GM18907 (cell line): ENCODE measurements at regions not wholly inside any gene's neighbourhood (a gene's known extent, or its start where the extent isn't known, plus 50 kb on each side); places are given as distances from the start of the nearest gene placed in this dataset.

Source experiments
- ATAC-seq: cut with Tn5 transposase; IDR thresholded peaks from one replicate; pipeline ENCODE4 v1.9.1; 2021; ENCODE audit warnings: mild to moderate bottlenecking, moderate library complexity; ENCODE audit not compliant: unreplicated experiment

DNA sequence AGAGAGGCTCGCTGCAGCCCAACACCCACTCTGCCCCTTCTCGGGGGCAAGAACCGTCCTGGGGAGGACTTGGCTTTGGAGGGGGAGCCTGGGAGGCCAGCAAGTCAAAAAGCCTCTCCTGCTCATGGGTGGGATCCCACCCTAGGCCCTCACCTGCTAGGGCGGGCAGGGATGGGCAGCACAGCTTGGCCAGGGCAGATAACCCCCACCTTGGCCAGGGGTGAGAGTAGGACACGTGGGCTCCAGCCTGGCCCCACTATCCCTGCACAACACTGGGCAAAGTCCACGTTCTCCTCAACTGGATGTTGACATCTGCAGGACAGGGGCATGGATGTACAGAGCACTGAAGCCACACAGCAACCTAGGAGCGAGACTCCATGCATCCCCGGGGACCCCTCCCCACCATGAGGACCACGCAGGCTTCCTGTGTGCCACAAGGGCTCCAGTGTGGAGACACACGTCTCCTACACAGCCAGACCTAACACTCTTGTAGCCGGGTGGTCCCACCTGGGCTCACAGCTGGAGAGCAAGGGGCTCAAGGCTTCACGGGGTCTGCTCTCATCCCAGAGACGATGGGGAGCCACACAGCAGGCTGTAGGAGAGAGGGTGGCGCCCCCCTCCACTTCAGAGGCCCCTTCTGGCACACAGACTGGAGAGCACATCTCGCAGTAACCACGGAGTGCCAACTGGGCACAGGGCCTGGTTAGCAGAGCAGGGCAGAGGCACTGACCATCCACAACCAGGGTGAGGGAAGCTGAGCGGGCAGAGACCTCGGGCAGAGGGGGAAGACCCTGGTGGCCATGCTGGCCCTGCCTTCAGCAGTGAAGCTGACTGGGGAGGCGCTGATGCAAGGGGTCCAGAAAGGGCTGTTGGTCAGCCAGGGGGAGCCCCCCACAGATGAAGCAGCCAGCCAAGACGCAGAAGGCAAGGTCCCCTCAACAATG lies 171.1 kb downstream of the CRYBB2 start:
- no peak for ATAC-seq

DNA sequence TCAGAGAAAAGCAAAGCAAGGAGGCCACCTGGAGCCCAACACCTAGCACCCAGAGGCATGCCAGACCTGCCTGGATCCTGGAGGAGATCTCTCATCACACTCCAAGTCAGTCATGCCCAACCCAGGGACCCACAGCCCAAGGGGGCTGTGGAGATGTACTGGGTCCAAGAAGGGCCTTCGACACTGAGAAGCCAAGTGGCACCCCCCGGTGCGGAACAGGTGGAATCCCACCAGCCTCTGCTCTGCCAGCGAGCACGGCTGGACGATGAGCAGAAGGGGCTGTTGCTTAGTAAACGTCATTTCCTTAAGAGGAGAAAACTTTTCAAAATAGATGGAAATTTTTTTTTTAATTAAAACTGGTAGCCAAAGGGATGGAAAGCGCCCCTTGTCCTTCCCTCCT lies 171.9 kb upstream of the GRK3 start:
- ATAC-seq = no peak

DNA sequence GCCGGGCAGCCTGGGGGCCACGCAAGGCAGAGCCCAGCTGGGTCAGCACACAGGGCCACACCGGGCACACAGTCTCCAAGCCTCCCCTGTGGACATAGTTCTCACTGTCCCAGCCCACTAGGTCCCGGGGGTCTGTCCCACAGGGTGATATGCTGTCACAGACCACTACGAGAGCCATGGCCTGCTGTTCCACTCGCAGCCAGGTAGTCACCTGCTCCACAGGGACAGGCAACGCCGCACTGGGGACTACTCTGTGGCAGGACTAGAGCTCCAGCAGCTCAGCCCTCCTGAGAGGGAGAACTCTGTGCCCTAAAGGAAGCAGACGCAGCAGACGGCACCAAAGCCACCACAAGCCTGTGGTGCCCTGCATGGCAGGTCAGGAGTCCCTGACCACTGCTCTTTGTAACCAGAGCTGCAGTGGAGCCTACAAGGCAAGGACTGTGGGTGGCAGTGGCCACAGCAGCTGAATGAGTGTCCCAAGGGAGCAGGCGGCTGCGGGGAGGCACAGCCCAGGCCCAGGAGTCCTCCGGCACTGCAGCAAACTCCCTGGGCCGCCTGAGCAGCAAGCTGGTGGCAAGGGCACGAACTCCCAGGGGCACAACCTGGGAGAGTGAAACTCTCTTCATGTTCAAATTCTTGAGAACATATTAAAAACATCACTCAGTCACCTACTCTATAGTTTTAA lies 171.2 kb upstream of the GRK3 start:
- no peak for ATAC-seq

DNA sequence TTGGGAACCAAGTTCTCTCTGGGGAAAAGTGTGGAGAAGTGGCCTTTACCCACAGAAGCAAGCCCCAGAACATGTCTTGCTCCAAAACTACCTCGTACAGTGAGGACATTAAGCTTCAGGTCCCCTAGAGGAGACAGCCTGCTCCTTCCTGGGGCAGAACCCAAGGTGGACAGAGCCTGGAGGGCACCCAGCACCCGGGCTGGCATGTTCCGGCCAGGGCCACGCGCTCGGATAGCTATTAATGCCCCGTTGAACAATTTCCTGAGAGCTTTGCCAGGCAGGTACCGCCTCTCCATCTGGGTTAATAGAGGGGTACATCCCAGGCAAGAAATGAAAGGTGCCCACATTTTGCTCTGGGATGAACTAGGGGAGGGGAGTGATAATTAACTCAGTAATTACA lies 169.0 kb upstream of the GRK3 start:
- ATAC-seq = no peak

DNA sequence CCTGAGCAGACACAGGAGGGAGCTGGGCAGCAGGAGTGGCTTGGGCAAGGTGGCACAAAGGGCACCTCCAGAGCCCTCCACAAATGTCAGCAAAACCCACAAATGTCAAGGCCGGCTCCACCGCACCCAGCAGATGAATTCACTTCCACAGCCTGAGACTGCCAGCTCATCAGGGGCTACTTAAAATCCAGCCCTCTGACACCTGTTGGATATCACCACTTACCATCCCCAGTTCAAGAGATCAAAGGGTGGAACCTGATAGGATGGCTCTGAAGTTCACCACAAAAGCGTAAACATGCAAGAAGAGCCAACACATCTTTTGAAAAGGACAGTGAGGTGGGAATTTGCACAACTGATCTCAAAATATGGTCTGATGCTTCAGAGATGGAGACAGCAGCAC lies 168.6 kb upstream of the GRK3 start:
- ATAC-seq = no peak

DNA sequence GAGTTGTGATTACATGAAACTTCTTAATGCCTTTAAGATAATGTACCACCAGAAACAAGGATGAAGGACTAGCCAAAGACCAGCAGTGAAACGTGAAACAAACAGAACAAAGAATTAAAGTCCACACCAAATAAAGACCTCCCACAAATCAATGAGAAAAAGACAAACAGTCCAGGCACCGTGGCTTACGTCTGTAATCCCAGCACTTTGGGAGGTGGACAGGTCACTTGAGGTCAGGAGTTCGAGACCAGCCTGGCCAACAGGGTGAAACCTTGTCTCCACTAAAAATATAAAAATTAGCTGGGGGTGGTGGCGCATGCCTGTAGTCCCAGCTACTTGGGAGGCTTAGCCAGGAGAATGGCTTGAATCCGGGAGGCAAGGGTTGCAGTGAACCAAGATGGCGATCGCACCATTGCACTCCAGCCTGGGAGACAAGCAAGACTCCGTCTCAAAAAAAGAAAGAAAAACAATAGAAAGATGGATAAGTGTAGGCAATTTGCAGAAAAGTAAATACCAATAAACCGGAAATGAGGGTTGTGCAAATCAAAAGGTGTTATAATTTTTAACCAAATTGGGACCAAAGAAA lies 167.8 kb upstream of the GRK3 start:
- no peak for ATAC-seq

DNA sequence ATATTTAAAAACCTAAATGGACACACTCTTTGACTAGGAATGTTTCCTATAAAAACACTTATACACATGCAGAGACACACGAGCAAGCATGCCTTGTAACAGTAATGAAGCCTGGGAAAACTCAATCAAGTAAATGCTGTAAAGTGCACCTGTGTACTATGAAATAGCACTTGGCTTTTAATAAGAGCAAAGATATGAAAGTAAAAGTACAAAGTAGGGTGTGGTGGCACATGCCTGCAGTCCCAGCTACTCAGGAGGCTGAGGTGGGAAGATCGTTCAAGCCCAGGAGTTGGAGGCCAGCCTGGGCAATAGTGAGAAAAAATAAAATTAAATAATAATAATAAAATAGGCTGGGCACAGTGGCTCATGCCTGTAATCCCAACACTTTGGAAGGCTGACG lies 166.9 kb upstream of the GRK3 start:
- ATAC-seq = no peak

DNA sequence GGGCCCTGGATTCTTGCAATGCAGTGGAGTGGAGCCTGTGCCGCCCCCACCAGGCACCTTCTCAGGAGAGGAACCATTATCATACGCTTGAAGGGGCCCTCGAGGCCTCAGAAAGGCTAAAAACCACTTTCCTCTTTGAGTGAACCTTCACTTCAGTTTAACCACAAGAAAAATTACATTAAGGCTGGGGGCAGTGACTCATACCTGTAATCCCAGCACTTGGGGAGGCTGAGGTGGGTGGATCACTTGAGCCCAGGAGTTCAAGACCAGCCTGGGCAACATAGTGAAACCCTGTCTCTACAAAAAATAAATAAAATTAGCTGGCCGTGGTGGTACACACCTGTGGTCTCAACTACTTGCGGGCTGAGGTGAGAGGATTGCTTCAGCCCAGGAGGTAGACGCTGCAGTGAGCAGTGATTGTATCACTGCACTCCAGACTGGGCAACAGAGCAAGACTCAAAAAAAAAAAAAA lies 165.8 kb upstream of the GRK3 start:
- ATAC-seq = peak; percentile 67

DNA sequence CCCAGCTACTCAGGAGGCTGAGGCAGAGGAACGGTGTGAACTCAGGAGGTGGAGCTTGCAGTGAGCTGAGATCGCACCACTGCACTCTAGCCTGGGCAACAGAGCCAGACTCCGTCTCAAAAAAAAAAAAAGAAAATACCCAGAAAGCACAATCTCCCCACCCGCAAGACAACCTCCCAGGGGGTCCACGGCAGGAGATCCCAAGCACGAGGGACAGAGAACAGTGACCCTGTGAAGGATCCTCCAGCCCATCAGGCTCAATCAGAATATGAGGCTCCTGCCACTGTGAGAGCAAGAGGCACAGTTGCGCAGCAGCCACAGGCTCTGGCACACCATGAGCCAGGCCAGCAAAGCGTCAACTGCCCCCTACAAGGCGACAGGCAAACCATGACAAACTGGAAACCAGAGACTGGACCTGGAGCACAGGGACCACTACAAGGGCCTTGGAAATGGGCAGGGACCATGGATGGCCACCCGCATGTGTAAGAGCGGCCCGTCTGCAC lies 164.8 kb upstream of the GRK3 start:
- ATAC-seq = no peak

DNA sequence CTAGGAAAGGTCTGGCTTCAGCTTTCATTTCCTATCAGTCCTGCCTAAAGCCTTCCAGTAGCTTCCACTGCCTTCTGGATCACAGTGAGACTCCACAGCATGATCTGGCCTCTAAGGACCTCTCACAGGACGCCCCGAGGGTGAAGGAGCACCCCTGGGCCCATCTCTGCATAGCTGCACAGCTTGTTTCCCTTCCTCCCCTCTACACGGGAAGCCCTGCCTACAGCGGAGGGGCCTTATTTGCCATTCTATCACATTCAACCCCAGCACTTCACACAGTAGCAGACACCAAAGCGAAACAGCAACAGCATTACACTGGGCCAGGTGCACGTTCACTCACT lies 162.3 kb upstream of the GRK3 start:
- no peak for ATAC-seq

DNA sequence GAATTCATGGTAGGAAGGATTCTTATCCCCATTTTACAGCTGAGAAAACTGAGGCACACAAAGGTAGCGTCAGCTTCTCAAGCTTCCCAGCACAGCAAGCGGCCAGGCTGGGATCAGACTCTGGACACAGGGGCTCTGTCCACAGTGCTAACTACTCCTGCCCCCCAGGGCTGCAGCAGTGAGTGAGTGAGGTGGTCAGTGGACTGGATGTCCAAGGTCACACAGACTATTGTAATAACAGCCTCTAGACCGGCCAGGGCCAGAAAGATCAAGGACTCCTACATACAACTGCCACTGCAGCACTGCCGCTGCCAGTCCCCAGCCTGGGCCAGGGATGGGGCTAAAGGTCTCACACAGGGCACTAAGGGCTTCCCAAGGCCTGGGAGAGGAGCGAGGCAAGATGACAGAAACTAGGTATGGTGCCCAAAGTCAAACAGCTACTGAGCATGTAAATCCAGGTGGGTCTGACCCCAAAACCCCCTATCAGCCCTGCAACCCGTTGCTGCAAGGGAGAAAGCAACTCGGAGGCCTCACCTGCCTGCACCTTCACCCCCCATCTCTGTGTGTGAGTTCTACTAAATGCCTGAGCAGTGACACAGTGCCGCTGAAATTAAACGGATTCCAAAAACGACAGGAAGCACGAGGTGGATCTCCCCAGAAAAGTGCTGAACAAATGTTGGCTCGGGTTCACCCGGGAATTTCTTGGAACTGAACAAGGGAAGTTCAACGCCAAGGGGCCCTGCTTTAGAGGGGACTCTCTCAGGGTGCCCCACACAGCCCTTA lies 161.8 kb upstream of the GRK3 start:
- ATAC-seq = no peak

DNA sequence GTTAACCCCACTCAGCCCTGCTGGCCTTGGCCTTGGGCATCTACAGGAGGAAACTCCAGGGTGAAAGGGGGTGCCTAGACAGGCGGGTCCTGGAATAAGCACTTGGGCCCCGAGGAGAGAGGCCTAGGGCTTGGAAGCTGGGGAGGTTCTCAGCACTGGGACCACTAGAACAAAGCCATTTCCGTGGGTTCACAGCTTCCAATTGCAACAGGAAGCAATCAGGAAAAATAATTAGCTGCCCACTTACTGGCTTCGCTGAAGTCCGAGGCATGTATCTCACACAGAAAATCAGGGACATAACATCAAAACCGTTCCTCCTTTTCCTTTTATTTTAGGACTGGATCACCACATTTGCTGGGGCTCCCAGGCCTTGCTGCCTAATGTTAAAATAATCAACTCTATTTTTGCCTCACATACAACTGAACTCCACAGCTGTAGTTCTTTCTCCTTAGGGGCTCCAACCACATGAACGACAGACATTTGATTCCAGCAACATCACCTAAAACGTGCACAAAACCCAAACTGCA lies 161.1 kb upstream of the GRK3 start:
- ATAC-seq = no peak

DNA sequence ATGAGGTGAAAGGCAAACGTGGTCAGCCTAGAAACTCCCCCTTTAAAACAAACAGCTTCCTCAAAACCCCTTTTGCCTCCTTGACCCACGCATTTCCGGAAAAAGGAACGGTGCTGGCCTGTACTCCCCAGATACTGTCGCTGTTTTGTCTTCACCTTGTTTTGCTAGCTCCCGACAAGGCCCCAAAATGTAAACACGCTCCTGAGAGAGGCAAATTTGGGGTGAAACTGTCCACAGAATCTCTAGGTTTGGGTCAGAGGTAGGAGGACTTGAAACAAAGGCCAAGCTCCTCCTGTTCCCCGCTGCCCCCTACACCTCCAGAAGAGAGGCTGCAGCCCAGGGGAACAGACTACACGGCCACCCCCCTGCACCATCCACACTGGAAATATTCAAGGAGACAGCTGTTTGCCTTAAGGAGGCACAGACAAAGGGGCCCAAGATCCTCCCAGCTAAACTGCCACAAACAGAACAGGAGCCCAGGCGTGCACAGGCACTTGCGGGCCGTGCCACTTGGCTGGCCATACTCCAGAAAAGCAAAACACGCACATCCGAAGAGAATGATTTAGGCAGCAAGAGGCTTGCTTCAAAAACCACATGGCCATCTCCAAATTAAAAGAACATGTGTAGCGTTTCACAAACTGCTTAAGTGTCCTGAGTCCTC lies 160.5 kb upstream of the GRK3 start:
- ATAC-seq = no peak

DNA sequence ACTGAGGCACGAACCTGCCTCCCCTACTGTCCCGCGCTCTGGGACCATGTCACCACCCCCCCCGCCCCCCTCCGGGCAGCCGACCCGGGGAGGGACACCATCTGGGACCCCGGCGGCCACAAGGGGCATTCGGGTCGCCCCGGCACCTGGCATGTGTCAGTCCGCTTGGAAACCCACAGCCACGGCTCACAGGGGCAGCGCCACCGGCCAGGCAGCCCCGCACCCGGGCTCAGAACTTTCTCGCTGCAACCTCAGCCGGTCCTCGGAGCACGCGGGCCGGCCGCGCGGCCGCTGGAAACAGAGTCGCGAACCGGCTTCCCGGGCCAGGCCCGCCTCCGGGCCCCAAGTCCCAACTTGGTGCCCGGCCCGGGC lies 159.9 kb upstream of the GRK3 start:
- ATAC-seq = peak; percentile 25

DNA sequence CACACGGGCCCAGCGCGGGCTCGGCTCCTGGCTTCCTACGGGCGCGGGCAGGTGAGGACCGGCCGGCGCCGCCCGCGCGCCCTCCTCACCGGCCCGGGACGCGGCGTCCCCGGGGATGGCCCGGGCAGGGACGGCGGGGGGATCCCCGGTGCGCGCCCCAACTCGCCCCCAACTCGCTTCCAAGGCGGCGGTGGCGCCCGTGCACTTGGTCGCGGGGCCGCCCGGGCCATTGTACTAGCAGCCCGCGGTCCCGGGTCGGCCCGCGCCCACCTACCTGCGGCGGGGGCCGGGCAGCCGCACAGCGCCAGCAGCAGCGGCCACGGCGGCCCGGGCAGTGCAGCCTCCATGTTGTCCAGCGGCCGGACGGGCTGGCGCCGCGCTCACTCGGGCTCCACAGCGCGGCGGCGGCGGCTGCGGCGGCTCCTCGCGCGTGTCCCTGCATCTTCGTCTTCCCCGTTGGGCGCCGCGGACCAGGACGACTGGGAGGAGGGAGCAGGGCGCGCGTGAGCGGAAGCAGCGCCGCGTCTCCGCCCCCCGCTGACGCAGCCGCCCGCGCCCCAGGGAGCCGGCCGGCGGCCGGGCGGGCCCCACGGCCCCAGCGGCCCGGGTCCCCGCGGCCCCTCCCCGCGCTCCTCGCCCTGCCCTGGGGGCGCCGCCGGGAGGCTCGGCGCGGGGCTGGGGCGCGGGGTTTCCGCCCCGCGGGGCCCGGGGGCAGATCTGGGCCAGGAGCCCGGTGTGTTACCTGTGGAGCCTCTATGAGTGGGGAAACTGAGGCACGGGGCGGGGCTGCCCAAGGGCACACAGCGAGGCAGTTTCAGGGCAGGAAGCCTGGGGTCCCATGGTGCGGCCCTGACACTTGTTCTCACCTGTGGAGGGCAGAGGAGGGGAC lies 159.3 kb upstream of the GRK3 start:
- ATAC-seq = peak; percentile 45

DNA sequence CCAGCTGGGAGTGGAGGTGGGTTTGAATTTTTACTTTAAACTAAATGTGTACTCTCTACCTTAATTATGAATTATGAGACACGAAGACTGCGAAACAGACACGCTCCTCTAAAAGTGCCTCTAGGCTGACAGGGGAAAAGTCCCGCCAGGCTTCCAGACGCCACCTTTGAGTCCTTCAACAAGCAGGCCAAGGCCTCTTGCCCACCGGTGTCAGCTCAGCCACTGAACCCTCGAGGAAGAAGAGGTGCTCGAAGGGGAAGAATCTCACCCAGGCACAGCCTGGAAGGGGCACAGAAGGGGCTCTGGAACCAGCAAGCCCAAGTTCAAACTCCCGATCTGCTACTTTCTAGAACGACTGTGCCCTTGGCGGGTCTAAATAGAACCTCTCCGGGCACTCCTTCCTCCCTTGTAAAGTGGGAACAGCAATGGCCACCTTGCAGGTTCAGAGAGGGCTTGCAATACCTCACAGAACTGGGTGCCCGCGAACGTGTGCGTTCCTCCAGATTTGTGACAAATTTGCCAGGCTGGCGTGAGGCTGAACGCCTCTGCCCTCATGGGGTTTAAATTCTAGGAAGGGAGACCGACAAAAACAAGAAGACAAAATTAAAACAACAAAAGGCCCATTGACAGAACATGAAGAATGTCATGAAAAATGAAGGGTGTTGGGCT lies 158.5 kb upstream of the GRK3 start:
- no peak for ATAC-seq

DNA sequence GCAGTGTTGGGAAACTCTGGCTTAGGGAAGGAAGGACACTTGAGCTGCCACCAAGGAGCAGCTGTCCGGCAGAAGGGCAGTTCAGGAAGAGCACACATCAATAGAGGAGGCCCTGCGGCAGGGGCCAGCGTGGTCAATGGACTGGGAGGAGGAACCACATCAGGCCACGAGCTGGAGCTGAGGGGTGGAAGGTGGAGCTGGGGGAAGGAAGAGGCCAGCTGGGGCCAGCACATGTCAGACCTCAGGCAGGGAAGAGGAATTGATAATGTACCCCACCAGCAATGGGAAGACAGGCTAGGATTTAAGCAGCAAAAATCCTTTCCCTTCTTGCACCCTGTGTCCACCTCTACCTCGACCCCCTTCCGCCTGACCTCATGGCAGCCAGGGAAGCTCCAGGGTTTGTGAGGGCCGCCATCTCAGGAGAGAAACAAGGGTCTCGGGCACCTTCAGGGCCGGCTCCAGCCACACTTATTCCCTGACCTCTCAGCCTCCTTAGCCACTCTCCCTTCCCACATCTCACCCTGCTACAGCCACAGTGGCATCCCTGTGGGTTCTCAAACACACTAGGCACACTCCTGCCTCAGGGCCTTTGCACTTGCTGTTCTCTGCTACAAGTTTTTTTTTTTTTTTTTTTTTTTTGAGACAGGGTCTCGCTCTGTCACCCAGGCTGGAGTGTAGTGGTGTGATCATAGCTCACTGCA lies 157.8 kb upstream of the GRK3 start:
- ATAC-seq = no peak

DNA sequence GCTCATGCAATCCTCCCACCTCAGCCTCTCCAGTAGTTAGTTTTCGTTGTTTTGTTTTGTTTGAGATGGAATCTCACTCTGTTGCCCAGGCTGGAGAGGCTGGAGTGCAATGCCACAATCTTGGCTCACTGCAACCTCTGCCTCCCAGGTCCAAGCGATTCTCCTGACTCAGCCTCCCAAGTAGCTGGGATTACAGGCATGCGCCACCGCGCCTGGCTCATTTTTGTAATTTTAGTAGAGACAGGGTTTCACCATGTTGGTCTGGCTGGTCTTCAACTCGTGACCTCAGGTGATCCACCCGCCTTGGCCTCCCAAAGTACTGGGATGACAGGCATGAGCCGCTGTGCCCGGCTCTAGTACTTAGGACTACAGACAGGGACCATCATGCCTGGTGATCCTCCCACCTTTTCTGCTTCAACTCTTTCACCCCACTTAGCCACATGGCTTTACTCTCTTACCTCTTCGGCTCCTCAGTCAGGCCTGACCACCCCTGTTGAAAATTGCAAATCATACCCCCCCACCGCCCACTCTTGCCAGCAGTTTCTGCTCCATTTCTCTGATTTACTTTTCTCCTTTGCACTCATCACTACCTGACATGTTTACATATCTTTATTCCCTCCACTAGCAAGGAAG lies 157.1 kb upstream of the GRK3 start:
- ATAC-seq = no peak
